Effector memory CD8-positive, alpha-beta T cell (primary cell): ENCODE measurements at regions not wholly inside any gene's neighbourhood (a gene's known extent, or its start where the extent isn't known, plus 50 kb on each side); places are given as distances from the start of the nearest gene placed in this dataset.

Source experiments
- ATAC-seq: fragments of 150-1000 bp; cut with Tn5 transposase; replicated peaks from 2 replicates; pipeline ENCODE4 v1.10.0; 2021; ENCODE audit warnings: mild to moderate bottlenecking, moderate library complexity
- DNase-seq, 3 experiments: peaks; one replicate each; pipeline ENCODE4 v3.0.0; 2021
- H3K27ac Mint-ChIP-seq, 2 donors: one replicate each; pipeline ENCODE4 v1.8.0; 2022; ENCODE audit warnings: mild to moderate bottlenecking in 2 of 2, mixed read lengths in 2 of 2, moderate library complexity in 2 of 2
- H3K27me3 Mint-ChIP-seq, 2 donors: one replicate each; pipeline ENCODE4 v1.8.0; 2022; ENCODE audit warnings: mixed read lengths in 2 of 2
- H3K36me3 Mint-ChIP-seq: one replicate; pipeline ENCODE4 v1.8.0; 2022; ENCODE audit warnings: mild to moderate bottlenecking, moderate library complexity, mixed read lengths; ENCODE audit not compliant: insufficient read depth
- H3K4me1 Mint-ChIP-seq, 2 donors: one replicate each; pipeline ENCODE4 v1.8.0; 2022; ENCODE audit warnings: low read depth in 2 of 2, mixed read lengths in 2 of 2
- H3K4me3 Mint-ChIP-seq, 2 donors: one replicate each; pipeline ENCODE4 v1.8.0; 2022; ENCODE audit warnings: mild to moderate bottlenecking in 2 of 2, mixed read lengths in 2 of 2, moderate library complexity in 2 of 2
- H3K9me3 Mint-ChIP-seq, 2 donors: one replicate each; pipeline ENCODE4 v1.8.0; 2022; ENCODE audit warnings: mixed read lengths in 2 of 2

DNA sequence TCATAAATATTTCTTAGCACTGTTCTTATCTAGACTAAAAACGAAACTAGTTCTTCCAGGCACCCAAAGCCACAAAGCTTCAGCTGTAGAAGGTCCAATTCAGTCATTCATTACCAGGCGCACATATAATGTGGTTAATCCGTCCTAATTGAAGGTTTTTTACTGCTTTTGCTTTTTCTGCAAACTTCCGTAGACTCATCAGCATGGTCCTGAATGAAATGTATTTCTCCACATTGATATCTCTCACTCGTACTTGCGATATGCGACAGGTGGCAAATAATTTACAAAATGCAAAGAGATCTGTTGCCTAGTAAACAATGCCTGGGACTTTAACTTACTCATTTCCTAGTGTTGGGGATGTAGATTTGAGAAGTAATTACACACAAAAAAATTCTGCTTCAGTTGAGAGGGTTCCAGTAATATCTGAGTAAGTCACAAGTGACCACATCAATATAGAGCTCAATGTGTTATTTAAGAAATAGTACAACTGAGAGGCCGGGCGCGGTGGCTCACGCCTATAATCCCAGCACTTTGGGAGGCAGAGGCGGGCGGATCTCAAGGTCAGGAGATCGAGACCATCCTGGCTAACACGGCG, 75.0 kb upstream of the MBNL1 start:
- Mint-ChIP-seq H3K27ac (peak overlapping the region; percentile 94 to 96), H3K9me3 (no peaks in the 10 kb centered on the region), H3K4me3 (peak overlapping the region; percentile 82 to 86), H3K27me3 (no peaks in the 10 kb centered on the region), H3K36me3 (peaks cover 19% of the 10 kb centered on the region), H3K4me1 (peaks cover 43 to 76% of the 10 kb centered on the region in 2 donors)
- DNase-seq (peak; percentile 25 to 40 (median 30)), ATAC-seq (peak; percentile 78)

DNA sequence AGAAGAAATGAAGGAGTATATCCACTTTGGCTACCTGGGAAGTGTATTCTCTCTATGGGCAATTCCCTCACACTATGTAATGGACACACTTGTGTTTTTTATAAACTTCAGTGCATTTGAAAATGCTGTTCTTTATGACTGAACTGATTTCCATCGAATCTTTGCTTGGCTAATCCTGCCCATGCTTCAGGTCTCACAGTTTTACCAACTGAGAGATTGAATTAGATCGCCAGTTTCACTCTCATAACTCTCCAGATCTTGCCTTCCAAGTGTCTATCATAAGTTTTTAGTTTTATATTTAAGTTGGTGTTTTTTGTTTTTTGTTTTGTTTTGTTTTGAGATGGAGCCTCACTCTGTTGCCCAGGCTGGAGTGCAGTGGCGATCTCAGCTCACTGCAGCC, 73.5 kb upstream of the MBNL1 start:
- peaks cover 47 to 77% of the 10 kb centered on the region in 2 donors for H3K4me1 Mint-ChIP-seq
- peak overlapping the region; percentile 95 to 96 for H3K27ac Mint-ChIP-seq
- peak overlapping the region; percentile 76 to 82 for H3K4me3 Mint-ChIP-seq
- ATAC-seq (no peak), DNase-seq (no peak)
- H3K27me3 Mint-ChIP-seq, result no peaks in the 10 kb centered on the region
- no peaks in the 10 kb centered on the region for H3K9me3 Mint-ChIP-seq
- peaks cover 27% of the 10 kb centered on the region for H3K36me3 Mint-ChIP-seq

DNA sequence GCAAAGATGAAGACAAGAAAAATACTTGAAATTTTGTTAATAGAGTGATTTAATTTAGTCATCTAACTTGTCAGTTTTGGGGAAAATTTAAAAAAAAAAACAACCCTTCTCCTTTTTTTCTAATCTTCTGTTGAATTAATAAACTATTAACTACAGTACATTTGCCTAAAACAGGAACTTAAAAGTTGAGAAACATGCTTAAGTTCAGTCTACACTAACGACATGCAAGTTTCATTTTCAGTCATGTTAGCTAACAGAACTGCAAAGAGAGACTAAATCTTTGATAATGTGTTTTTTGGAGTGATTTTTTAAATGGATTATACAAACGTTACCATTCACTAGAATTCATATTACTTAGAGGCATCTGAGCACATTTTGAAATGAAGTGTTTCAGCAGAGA, 71.9 kb upstream of the MBNL1 start:
- H3K4me3 Mint-ChIP-seq, result peak overlapping the region; percentile 76 to 82
- peak overlapping the region; percentile 95 to 96 for H3K27ac Mint-ChIP-seq
- no peaks in the 10 kb centered on the region for H3K27me3 Mint-ChIP-seq
- peaks cover 39% of the 10 kb centered on the region for H3K36me3 Mint-ChIP-seq
- H3K4me1 Mint-ChIP-seq, result peaks cover 50 to 79% of the 10 kb centered on the region in 2 donors
- no peak for ATAC-seq
- no peaks in the 10 kb centered on the region for H3K9me3 Mint-ChIP-seq
- no peak for DNase-seq

DNA sequence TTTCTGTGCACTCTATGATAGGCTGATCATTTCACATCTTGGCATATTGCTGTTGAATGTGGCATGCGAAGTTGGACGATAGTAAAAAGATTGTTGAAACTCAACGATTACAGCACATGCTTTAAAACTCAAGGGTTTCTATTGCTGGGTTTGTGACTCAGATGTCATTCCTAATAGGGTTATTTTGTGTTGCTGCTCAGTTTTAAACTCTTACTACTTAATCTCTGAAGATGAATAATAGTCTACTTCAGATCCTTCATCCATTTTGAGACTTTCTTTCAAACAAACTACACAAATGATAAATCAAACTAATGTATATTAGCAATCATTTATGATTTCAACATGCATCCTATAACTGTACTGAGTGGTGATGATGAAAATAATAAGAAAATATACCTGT, 71.3 kb upstream of the MBNL1 start:
- DNase-seq (no peak), ATAC-seq (no peak)
- H3K4me3 Mint-ChIP-seq, result peak overlapping the region; percentile 69 to 82
- no peaks in the 10 kb centered on the region for H3K9me3 Mint-ChIP-seq
- peaks cover 44 to 74% of the 10 kb centered on the region in 2 donors for H3K4me1 Mint-ChIP-seq
- no peaks in the 10 kb centered on the region for H3K27me3 Mint-ChIP-seq
- peaks cover 40% of the 10 kb centered on the region for H3K36me3 Mint-ChIP-seq
- H3K27ac Mint-ChIP-seq, result peak overlapping the region; percentile 95 to 96

DNA sequence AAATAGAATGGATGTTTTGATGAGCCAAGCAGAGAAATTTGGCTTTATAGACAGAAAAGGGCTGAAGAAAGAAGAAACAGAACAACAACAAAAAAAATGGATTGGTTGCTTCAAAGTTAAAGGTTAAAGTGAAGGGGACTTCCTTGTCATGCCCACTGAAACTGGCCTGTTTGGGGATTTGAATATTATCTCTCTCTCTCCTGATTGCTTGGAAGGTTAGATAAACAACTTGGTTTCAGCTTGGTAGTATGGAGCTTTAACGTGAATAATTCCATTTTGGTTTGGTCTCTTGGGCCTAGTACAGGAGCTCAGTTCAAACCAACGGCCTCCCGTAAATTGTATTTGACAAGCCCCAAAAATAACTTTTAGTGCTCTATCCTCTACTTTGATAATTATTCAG, 70.8 kb upstream of the MBNL1 start:
- peak overlapping the region; percentile 69 to 82 for H3K4me3 Mint-ChIP-seq
- no peak for DNase-seq
- H3K36me3 Mint-ChIP-seq, result peaks cover 40% of the 10 kb centered on the region
- no peaks in the 10 kb centered on the region for H3K9me3 Mint-ChIP-seq
- no peak for ATAC-seq
- H3K27ac Mint-ChIP-seq, result peak overlapping the region; percentile 95 to 96
- H3K4me1 Mint-ChIP-seq, result peaks cover 45 to 72% of the 10 kb centered on the region in 2 donors
- H3K27me3 Mint-ChIP-seq, result no peaks in the 10 kb centered on the region

DNA sequence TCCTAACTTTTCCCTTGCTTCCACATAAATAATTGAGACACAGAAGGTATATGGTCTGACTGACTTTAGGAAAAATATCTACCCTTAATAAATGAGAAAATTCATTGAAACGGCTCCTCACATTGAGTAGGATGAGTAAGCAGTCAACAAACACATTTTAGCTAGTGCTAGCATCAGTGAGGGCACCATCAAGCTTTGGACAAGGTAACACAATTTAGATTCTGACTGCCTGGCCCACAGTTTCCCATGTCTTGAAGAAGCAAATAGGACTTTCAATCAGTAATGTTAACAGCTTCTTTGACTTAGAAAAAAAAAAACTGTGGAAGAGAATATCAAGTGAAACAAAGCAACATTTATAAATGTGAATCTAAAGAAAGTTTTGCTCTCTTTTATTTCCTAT, 70.1 kb upstream of the MBNL1 start:
- ATAC-seq (no peak), DNase-seq (no peak)
- Mint-ChIP-seq H3K27me3 (no peaks in the 10 kb centered on the region), H3K9me3 (no peaks in the 10 kb centered on the region), H3K27ac (peak overlapping the region; percentile 95 to 96), H3K4me3 (peak overlapping the region; percentile 69 to 82), H3K36me3 (peaks cover 41% of the 10 kb centered on the region), H3K4me1 (peaks cover 49 to 73% of the 10 kb centered on the region in 2 donors)

DNA sequence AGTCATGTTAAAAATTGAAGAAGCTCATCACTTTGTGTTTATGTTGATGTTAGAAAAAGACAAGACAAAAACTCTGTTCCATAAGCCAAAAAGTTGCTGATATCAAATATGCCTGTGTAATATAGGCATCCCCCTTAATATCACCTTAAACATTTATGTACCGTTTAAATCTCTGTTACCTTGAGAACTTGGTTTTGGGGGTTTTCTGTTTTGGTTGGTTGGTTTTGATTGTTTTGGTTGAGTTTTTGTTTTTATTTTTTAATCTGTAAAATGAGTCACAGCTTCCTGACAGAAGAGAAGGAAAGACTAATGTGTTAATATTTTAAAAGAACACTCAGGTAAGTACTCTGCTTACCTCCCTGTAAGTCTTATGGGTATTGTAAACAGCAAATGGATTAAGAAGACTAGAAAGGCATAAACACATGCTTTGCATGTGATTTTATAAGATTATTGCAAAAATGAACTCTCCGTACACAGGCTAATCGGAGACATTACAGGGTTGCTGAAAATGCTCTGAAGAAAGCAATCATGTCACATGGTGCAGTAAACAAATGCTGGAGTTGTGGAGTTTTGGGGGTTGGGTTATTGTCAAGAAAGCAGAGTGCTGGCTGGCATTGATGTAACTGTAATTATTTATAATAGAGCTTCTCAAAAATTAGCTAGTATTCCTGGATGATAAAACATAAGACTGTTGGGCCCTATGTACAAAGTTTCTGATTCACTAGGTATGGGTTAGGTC, 69.5 kb upstream of the MBNL1 start:
- peaks cover 48 to 69% of the 10 kb centered on the region in 2 donors for H3K4me1 Mint-ChIP-seq
- peak overlapping the region; percentile 95 to 96 for H3K27ac Mint-ChIP-seq
- H3K36me3 Mint-ChIP-seq, result peaks cover 35% of the 10 kb centered on the region
- ATAC-seq, result peak; percentile 58
- no peaks in the 10 kb centered on the region for H3K27me3 Mint-ChIP-seq
- no peaks in the 10 kb centered on the region for H3K9me3 Mint-ChIP-seq
- peak overlapping the region; percentile 69 to 82 for H3K4me3 Mint-ChIP-seq
- no peak for DNase-seq

DNA sequence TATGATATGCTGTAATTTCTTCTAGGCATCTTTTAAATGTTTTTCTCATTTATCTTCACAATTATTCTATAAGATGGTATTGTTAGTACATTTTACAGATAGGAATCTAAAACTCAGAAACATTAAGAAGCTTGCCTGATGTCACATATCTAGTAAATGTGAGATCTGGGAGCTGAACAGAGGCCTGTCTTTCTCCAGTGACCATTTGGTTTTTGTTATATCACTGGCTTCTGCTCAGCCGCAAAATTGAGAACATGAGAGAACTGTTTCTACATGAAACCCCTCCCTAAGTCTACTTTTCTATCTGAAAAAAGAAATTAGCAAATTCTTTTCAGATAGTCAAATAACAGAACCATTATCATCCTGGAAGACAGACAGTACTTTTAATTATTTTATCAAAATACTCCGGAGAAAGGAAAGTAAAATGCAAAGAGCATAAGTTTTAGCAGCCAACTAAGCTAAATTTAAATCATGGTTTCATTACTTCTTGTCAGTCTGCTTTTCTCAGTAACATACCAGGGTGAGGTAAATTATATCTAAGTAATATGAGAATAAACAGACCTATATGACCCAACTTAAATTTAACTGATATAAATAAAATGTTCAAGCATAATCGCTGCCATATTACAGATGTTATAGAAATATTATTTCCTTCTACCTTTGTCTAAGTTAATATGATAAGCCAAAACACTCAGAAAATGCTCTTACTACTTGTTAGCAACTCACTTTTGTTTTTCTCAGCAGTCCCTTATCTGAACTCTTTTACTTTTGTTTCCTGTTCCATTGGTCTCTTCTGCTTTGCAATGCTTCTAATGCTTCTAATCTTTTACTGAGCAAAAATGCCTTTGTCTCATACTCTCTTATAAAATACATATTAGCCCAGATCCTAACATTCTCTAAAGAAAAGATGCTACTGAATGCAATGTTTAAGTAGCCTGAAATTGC, 68.0 kb upstream of the MBNL1 start:
- Mint-ChIP-seq H3K27ac (peak overlapping the region; percentile 95 to 96), H3K36me3 (peaks cover 34% of the 10 kb centered on the region), H3K9me3 (no peaks in the 10 kb centered on the region), H3K27me3 (no peaks in the 10 kb centered on the region), H3K4me3 (peak overlapping the region; percentile 69 to 82), H3K4me1 (peaks cover 45 to 61% of the 10 kb centered on the region in 2 donors)
- ATAC-seq (no peak), DNase-seq (no peak)

DNA sequence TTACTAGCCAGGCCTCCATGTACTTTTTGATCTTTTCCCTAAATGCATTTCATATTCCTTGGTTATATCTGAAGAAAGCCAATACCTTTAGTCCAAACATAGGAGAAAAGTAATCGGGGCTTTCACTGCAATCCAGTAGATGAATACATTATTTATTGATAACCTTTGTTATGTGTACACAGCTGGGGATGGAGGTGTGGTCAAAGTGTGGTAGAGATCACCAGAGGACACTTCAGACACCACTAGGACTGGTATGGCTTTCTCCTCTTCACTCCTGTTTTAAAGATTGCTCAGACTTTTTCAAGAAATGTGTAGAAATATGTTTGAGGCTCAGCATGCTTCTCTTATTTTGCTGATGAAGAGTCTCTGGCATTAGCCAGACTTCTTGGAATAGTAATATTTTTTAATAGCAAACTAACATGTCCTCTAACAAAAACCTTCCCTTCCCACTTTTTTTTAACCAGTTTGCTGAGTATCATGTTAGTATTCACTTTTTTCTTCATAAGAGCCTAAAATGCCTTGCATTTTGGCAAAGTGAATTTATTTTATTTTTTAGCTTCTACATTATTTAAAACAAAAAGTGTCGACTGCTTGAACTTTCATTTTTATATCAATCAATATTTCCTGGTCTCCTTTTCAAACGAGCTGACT, 65.6 kb upstream of the MBNL1 start:
- Mint-ChIP-seq H3K27me3 (no peaks in the 10 kb centered on the region), H3K9me3 (no peaks in the 10 kb centered on the region), H3K4me3 (peak overlapping the region; percentile 76 to 80), H3K4me1 (peaks cover 31 to 43% of the 10 kb centered on the region in 2 donors), H3K27ac (peak overlapping the region; percentile 76 to 87), H3K36me3 (peaks cover 25% of the 10 kb centered on the region)
- DNase-seq, result no peak
- no peak for ATAC-seq

DNA sequence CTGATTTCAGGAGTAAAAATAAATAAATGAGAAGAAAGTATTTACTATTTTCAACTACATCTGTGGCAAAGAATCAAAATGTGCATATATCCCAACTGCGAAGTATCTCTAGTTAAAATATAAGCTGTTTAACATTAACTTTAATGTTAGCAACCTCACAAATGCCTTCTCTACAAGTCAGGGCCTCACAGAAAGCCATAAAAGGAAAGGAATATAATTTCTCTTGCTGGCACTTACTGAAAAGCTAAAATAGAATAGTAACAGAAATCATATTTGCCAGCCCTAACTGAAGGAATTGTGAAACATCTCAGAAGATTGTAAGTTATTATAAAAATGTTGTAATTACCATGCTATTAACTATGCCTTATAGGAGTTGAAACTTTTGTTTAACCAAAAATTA, 65.1 kb upstream of the MBNL1 start:
- peak overlapping the region; percentile 76 to 87 for H3K27ac Mint-ChIP-seq
- ATAC-seq, result no peak
- peak overlapping the region; percentile 76 to 80 for H3K4me3 Mint-ChIP-seq
- H3K4me1 Mint-ChIP-seq, result peaks cover 28 to 42% of the 10 kb centered on the region in 2 donors
- no peaks in the 10 kb centered on the region for H3K27me3 Mint-ChIP-seq
- DNase-seq, result no peak
- no peaks in the 10 kb centered on the region for H3K9me3 Mint-ChIP-seq
- H3K36me3 Mint-ChIP-seq, result peaks cover 25% of the 10 kb centered on the region

DNA sequence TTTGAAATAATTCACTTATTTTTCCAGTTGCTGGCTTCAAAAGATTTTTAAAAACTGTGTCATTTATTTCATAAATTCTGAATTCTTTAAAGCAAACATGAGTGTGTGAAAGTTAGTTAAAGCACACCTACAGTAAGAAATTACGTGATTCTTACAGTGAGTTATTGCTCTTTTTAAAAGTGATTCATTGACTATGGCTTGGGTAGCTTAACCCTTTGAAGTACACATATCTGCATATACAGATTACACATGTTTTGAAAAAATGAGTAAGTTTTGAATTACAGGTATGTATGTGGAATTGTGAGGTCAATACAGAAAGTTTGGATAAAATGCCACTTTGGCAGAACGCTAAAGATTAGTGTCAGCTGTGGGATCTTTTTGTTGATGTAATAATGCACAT, 64.5 kb upstream of the MBNL1 start:
- no peaks in the 10 kb centered on the region for H3K27me3 Mint-ChIP-seq
- peak overlapping the region in 1 of 2 donors; percentile 87 for H3K27ac Mint-ChIP-seq
- ATAC-seq (no peak), DNase-seq (no peak)
- H3K36me3 Mint-ChIP-seq, result peaks cover 23% of the 10 kb centered on the region
- no peaks in the 10 kb centered on the region for H3K9me3 Mint-ChIP-seq
- peaks cover 24 to 42% of the 10 kb centered on the region in 2 donors for H3K4me1 Mint-ChIP-seq
- H3K4me3 Mint-ChIP-seq, result peak overlapping the region; percentile 47 to 80

DNA sequence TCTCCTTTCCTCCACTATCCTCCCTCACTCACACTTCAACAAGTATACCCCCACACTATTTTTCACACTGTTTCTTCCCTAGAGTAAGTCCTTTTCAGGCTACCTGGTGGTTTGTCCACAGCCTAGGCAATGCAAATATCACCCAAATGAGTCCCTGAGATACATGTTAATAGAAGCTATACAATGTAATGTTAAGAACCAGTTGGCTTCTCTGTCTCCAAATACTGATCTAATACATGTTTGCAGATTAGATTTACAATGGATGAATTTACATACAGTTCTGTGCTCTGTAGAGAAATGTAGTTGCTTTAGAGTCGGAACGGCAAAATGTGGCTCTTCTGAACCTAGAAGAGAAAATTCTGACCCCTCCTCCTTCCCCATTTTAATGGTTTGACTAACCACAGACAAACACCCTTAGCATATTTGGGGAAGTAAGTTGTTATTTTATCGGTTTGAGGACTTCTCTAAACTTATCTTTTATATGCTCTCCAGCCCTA, 63.6 kb upstream of the MBNL1 start:
- Mint-ChIP-seq H3K4me3 (peak overlapping the region; percentile 73 to 80), H3K27ac (peak overlapping the region; percentile 85 to 87), H3K9me3 (no peaks in the 10 kb centered on the region), H3K36me3 (peaks cover 20% of the 10 kb centered on the region), H3K4me1 (peaks cover 18 to 34% of the 10 kb centered on the region in 2 donors), H3K27me3 (no peaks in the 10 kb centered on the region)
- ATAC-seq, result peak; percentile 61
- no peak for DNase-seq
